NCI-H2081 (cell line): ENCODE measurements at regions not wholly inside any gene's neighbourhood (a gene's known extent, or its start where the extent isn't known, plus 50 kb on each side); places are given as distances from the start of the nearest gene placed in this dataset.

ENCODE experiments used
- DNase-seq, 2 experiments: peaks; one replicate each; lab custom pipeline; 2025; lab: John Stamatoyannopoulos, UW

GRCh38 chr5:53219174-53219573 is 109.6 kb upstream of the MOCS2 start:
- no peak for DNase-seq

- no peak for DNase-seq
Observed at GRCh38 chr5:53219610-53220009, 110.1 kb upstream of the MOCS2 start.

- DNase-seq: no peak
Observed at GRCh38 chr5:53233645-53234405, 124.3 kb upstream of the MOCS2 start.

- DNase-seq: no peak
Observed at GRCh38 chr5:53236683-53237082, 127.1 kb upstream of the MOCS2 start.

GRCh38 chr5:53237876-53238275 is 128.3 kb upstream of the MOCS2 start:
- no peak for DNase-seq

- DNase-seq: no peak
Observed at GRCh38 chr5:53239301-53239990, 129.9 kb upstream of the MOCS2 start.

- DNase-seq: no peak
Observed at GRCh38 chr5:53240661-53241060, 131.1 kb upstream of the MOCS2 start.

- DNase-seq: no peak
Observed at GRCh38 chr5:53241572-53241971, 132.0 kb upstream of the MOCS2 start.

GRCh38 chr5:53243403-53243802 is 133.8 kb upstream of the MOCS2 start:
- no peak for DNase-seq

- no peak for DNase-seq
Observed at GRCh38 chr5:53246042-53246836, 136.7 kb upstream of the MOCS2 start.

- no peak for DNase-seq
Observed at GRCh38 chr5:53249529-53250200, 140.1 kb upstream of the MOCS2 start.

- no peak for DNase-seq
Observed at GRCh38 chr5:53250201-53250550, 140.6 kb upstream of the MOCS2 start.

- DNase-seq: no peak
Observed at GRCh38 chr5:53253421-53253871, 143.9 kb upstream of the MOCS2 start.

GRCh38 chr5:53256746-53257145 is 147.2 kb upstream of the MOCS2 start:
- no peak for DNase-seq

GRCh38 chr5:53257806-53258373 is 148.3 kb upstream of the MOCS2 start:
- DNase-seq: no peak

- no peak for DNase-seq
Observed at GRCh38 chr5:53259176-53259575, 149.6 kb upstream of the MOCS2 start.

GRCh38 chr5:53260446-53260845 is 150.9 kb upstream of the MOCS2 start:
- no peak for DNase-seq

- DNase-seq: no peak
Observed at GRCh38 chr5:53261245-53261644, 151.7 kb upstream of the MOCS2 start.

GRCh38 chr5:53262348-53262970 is 152.9 kb upstream of the MOCS2 start:
- no peak for DNase-seq

GRCh38 chr5:53263151-53263550 is 153.6 kb upstream of the MOCS2 start:
- DNase-seq: no peak

- DNase-seq: no peak
Observed at GRCh38 chr5:53265043-53265442, 155.5 kb upstream of the MOCS2 start.
